ENCODE measurements at regions not wholly inside any gene's neighbourhood (a gene's known extent, or its start where the extent isn't known, plus 50 kb on each side); places are given as distances from the start of the nearest gene placed in this dataset.

DNA sequence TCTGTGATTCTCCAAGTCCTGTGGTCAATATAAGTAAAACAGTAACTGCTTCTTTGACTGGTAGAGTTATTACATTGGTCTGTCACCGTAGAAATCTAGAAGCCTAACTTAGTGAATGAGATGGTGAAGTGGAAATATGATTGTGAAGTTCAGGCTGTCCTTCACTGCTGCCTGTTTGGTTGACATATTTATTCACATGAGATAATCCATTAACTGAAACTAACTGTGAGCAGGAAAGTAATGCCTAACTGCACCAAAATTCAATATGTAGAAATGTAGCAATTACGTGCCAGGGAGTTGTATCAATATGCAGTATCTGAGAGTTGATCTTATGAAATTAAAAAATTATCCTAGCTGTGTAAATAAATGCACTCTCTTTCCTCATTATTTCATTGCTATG is 147.7 kb upstream of the APCDD1 start:
- DNase-seq (ENCODE audit: low spot score, unreplicated experiment) = no peak
- Mint-ChIP-seq H3K27me3 (peaks cover 18% of the 10 kb centered on the region), H3K4me1 (ENCODE audit: low read depth) (peaks cover 7% of the 10 kb centered on the region), H3K4me3 (ENCODE audit: low read depth) (no peak overlapping the region), H3K27ac (no peak overlapping the region), H3K36me3 (ENCODE audit: insufficient read depth) (no peaks in the 10 kb centered on the region), H3K9me3 (ENCODE audit: low read depth) (no peaks in the 10 kb centered on the region)
- TF ChIP-seq, protein P1, sequence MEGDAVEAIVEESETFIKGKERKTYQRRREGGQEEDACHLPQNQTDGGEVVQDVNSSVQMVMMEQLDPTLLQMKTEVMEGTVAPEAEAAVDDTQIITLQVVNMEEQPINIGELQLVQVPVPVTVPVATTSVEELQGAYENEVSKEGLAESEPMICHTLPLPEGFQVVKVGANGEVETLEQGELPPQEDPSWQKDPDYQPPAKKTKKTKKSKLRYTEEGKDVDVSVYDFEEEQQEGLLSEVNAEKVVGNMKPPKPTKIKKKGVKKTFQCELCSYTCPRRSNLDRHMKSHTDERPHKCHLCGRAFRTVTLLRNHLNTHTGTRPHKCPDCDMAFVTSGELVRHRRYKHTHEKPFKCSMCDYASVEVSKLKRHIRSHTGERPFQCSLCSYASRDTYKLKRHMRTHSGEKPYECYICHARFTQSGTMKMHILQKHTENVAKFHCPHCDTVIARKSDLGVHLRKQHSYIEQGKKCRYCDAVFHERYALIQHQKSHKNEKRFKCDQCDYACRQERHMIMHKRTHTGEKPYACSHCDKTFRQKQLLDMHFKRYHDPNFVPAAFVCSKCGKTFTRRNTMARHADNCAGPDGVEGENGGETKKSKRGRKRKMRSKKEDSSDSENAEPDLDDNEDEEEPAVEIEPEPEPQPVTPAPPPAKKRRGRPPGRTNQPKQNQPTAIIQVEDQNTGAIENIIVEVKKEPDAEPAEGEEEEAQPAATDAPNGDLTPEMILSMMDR (IDR thresholded peaks at IDR 0.05; ENCODE audit: unreplicated experiment) = no peak

DNA sequence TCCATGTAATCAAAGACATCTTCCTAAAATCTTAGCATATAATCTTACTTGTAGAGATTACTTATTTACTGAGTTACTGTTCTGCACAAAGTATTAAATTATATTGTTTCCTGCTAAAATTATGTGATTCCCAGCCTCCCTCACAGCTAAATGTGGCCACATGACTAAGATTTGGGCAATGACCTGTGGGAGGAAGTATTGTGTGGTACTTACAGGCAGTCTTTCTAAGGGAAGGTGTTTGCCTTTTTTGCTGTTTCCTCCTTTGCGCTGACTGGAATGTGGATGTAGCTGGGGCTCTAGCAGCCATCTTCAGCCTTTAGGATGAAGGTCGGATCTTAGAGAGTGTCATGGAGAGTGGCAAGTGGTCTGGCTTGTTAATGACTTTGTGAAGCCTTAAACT is 146.3 kb upstream of the APCDD1 start:
- H3K9me3 Mint-ChIP-seq (ENCODE audit: low read depth) = no peaks in the 10 kb centered on the region
- no peak for DNase-seq (ENCODE audit: low spot score, unreplicated experiment)
- H3K36me3 Mint-ChIP-seq (ENCODE audit: insufficient read depth) = no peaks in the 10 kb centered on the region
- no peak overlapping the region for H3K4me3 Mint-ChIP-seq (ENCODE audit: low read depth)
- no peak overlapping the region for H3K27ac Mint-ChIP-seq
- TF ChIP-seq, protein P1 (IDR thresholded peaks at IDR 0.05; ENCODE audit: unreplicated experiment) = no peak
- H3K4me1 Mint-ChIP-seq (ENCODE audit: low read depth) = peaks cover 7% of the 10 kb centered on the region
- H3K27me3 Mint-ChIP-seq = peaks cover 17% of the 10 kb centered on the region

DNA sequence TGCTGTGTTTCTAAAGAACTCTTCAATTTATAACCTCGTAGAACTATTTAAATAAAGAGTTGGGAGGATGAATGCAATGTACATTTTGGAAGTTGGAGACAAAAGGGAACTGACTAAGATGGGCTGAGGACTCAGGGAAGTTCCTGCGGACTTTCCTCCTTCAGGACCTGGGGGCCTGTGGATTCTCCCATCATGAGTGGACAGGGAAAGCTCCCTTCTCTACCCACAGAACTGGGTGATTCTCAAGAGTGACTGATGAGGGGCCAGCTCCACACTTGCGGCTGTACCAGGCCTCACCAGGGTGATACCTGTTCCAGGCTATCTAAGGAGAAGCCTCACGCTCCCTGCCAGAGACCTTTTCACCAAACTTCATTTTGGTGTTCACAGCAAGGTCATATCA is 143.8 kb upstream of the APCDD1 start:
- Mint-ChIP-seq H3K36me3 (ENCODE audit: insufficient read depth) (no peaks in the 10 kb centered on the region), H3K27me3 (peaks cover 14% of the 10 kb centered on the region), H3K9me3 (ENCODE audit: low read depth) (no peaks in the 10 kb centered on the region), H3K4me3 (ENCODE audit: low read depth) (no peak overlapping the region), H3K27ac (no peak overlapping the region), H3K4me1 (ENCODE audit: low read depth) (peaks cover 7% of the 10 kb centered on the region)
- no peak for DNase-seq (ENCODE audit: low spot score, unreplicated experiment)
- TF ChIP-seq, protein P1 (IDR thresholded peaks at IDR 0.05; ENCODE audit: unreplicated experiment) = no peak

DNA sequence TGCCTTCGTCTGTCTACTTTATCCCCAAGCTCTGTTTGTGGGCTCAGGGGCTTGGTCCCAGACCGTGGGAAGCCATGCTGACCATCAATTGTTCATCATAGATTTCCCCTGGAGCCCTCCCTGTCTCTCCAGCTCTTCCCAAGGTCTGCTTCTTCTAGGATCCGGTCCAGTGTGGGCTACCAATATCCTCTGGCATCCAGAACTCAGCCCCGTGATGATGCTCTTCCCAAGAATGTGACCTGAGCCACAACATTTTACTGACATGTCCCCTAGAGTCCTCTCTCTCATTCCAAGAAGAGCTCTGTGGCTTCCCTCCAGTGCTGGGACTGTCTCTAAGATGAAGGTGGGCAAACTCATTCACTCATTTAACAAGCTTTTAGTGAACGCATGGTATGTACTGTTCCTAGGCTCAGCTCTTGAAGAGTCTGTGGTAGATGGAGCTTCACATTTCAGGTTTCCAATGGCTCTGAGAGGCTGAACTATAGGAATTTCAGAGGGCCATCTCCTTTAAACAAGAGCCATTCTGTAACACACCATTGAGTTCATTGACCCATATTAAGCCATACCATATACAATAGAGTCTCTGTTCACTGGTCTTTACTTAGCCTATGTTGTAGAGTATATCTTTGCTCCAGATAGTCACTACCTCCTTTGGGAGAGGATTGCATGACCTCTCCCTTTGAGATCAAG is 142.0 kb upstream of the APCDD1 start:
- no peak overlapping the region for H3K4me3 Mint-ChIP-seq (ENCODE audit: low read depth)
- DNase-seq (ENCODE audit: low spot score, unreplicated experiment) = no peak
- H3K36me3 Mint-ChIP-seq (ENCODE audit: insufficient read depth) = no peaks in the 10 kb centered on the region
- H3K27me3 Mint-ChIP-seq = peaks cover 18% of the 10 kb centered on the region
- H3K4me1 Mint-ChIP-seq (ENCODE audit: low read depth) = no peaks in the 10 kb centered on the region
- H3K27ac Mint-ChIP-seq = no peak overlapping the region
- no peaks in the 10 kb centered on the region for H3K9me3 Mint-ChIP-seq (ENCODE audit: low read depth)
- TF ChIP-seq, protein P1 (IDR thresholded peaks at IDR 0.05; ENCODE audit: unreplicated experiment) = no peak

GRCh38 chr18:10313016-10313342 is 141.5 kb upstream of the APCDD1 start:
- no peaks in the 10 kb centered on the region for H3K4me1 Mint-ChIP-seq (ENCODE audit: low read depth)
- TF ChIP-seq, protein P1 (IDR thresholded peaks at IDR 0.05; ENCODE audit: unreplicated experiment) = no peak
- H3K27ac Mint-ChIP-seq = no peak overlapping the region
- H3K9me3 Mint-ChIP-seq (ENCODE audit: low read depth) = no peaks in the 10 kb centered on the region
- H3K27me3 Mint-ChIP-seq = peaks cover 23% of the 10 kb centered on the region
- no peak overlapping the region for H3K4me3 Mint-ChIP-seq (ENCODE audit: low read depth)
- H3K36me3 Mint-ChIP-seq (ENCODE audit: insufficient read depth) = no peaks in the 10 kb centered on the region
- DNase-seq (ENCODE audit: low spot score, unreplicated experiment) = no peak

All from progenitor cell of endocrine pancreas (in vitro differentiated cells).